IMR-90 (cell line): ENCODE measurements at regions not wholly inside any gene's neighbourhood (a gene's known extent, or its start where the extent isn't known, plus 50 kb on each side); places are given as distances from the start of the nearest gene placed in this dataset.

Experiments used
- BHLHE40 ChIP-seq: fragments of 150-350 bp; IDR thresholded peaks from 2 replicates; pipeline ENCODE4 v1.6.1; 2016; ENCODE audit warnings: mild to moderate bottlenecking, low read depth, low read length
- CEBPB ChIP-seq: IDR thresholded peaks from 2 replicates; pipeline ENCODE4 v1.6.1; 2012; ENCODE audit warnings: low read depth, low read length, improper control_type of control experiment
- FOS ChIP-seq: fragments of 150-350 bp; IDR thresholded peaks from 2 replicates; pipeline ENCODE4 v1.6.1; 2016; ENCODE audit warnings: low read depth, low read length
- MAFK ChIP-seq: IDR thresholded peaks from 2 replicates; pipeline ENCODE4 v1.6.1; 2012; ENCODE audit warnings: low read depth, low read length, improper control_type of control experiment
- MAZ ChIP-seq: IDR thresholded peaks from 2 replicates; pipeline ENCODE4 v1.6.1; 2012; ENCODE audit warnings: low read depth, mild to moderate bottlenecking, low read length, improper control_type of control experiment, moderate library complexity, borderline replicate concordance
- MXI1 ChIP-seq: IDR thresholded peaks from 2 replicates; pipeline ENCODE4 v1.6.1; 2012; ENCODE audit warnings: low read depth, mild to moderate bottlenecking, low read length, moderate library complexity, borderline replicate concordance
- POLR2A ChIP-seq: IDR thresholded peaks from 2 replicates; pipeline ENCODE4 v1.6.1; 2012; ENCODE audit warnings: mild to moderate bottlenecking, low read depth, low read length
- RAD21 ChIP-seq: IDR thresholded peaks from 2 replicates; pipeline ENCODE4 v1.6.1; 2012; ENCODE audit warnings: low read length, improper control_type of control experiment
- RCOR1 ChIP-seq: IDR thresholded peaks from 2 replicates; pipeline ENCODE4 v1.6.1; 2012; ENCODE audit warnings: mild to moderate bottlenecking, low read length, improper control_type of control experiment; ENCODE audit not compliant: insufficient replicate concordance
- RFX5 ChIP-seq: IDR thresholded peaks from 2 replicates; pipeline ENCODE4 v1.8.0; 2012; ENCODE audit warnings: low read depth, mild to moderate bottlenecking, low read length, moderate library complexity
- SMC3 ChIP-seq: fragments of 150-350 bp; IDR thresholded peaks from 2 replicates; pipeline ENCODE4 v1.6.1; 2016; ENCODE audit warnings: low read depth, mild to moderate bottlenecking, antibody characterized with exemption, low read length, moderate library complexity
- TF ChIP-seq, protein P1 (sequence below): conservative IDR thresholded peaks from 2 replicates; pipeline ENCODE4 v1.5.1; 2012; ENCODE audit warnings: mild to moderate bottlenecking, low read depth, low read length, improper control_type of control experiment
- TF ChIP-seq, protein P2 (sequence below): fragments of 150-350 bp; IDR thresholded peaks from 2 replicates; pipeline ENCODE4 v1.6.1; 2016; ENCODE audit warnings: low read depth, mild to moderate bottlenecking, low read length, moderate library complexity, borderline replicate concordance
- TF ChIP-seq, protein P3 (sequence below): fragments of 150-350 bp; IDR thresholded peaks from 2 replicates; pipeline ENCODE4 v1.6.1; 2017; ENCODE audit warnings: mild to moderate bottlenecking, antibody characterized with exemption, low read length, low read depth

DNA sequence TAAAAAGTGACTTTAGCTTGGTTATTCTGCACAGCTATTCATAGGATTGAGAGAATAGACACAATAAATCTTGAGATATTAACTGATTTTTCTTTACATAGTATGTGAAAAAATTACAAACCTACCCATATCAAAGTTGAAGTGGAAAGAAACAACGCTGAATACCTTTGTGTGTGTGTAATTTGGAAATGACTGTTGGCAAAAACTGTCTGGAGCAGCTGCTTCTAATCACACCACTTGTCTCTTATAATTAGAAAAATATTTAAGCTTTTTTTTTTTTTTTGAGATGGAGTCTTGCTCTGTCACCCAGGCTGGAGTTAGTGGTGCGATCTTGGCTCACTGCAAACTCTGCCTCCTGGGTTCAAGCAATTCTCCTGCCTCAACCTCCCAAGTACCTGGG lies 110.8 kb upstream of the POC5 start:
- TF ChIP-seq RCOR1 (no peak), BHLHE40 (no peak), POLR2A (no peak), RAD21 (no peak), MAZ (no peak), RFX5 (no peak), MAFK (no peak), MXI1 (no peak), FOS (no peak), SMC3 (no peak), CEBPB (no peak)
- TF ChIP-seq, protein P1, sequence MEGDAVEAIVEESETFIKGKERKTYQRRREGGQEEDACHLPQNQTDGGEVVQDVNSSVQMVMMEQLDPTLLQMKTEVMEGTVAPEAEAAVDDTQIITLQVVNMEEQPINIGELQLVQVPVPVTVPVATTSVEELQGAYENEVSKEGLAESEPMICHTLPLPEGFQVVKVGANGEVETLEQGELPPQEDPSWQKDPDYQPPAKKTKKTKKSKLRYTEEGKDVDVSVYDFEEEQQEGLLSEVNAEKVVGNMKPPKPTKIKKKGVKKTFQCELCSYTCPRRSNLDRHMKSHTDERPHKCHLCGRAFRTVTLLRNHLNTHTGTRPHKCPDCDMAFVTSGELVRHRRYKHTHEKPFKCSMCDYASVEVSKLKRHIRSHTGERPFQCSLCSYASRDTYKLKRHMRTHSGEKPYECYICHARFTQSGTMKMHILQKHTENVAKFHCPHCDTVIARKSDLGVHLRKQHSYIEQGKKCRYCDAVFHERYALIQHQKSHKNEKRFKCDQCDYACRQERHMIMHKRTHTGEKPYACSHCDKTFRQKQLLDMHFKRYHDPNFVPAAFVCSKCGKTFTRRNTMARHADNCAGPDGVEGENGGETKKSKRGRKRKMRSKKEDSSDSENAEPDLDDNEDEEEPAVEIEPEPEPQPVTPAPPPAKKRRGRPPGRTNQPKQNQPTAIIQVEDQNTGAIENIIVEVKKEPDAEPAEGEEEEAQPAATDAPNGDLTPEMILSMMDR, result no peak
- TF ChIP-seq, protein P2, sequence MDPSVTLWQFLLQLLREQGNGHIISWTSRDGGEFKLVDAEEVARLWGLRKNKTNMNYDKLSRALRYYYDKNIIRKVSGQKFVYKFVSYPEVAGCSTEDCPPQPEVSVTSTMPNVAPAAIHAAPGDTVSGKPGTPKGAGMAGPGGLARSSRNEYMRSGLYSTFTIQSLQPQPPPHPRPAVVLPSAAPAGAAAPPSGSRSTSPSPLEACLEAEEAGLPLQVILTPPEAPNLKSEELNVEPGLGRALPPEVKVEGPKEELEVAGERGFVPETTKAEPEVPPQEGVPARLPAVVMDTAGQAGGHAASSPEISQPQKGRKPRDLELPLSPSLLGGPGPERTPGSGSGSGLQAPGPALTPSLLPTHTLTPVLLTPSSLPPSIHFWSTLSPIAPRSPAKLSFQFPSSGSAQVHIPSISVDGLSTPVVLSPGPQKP, result no peak
- TF ChIP-seq, protein P3, sequence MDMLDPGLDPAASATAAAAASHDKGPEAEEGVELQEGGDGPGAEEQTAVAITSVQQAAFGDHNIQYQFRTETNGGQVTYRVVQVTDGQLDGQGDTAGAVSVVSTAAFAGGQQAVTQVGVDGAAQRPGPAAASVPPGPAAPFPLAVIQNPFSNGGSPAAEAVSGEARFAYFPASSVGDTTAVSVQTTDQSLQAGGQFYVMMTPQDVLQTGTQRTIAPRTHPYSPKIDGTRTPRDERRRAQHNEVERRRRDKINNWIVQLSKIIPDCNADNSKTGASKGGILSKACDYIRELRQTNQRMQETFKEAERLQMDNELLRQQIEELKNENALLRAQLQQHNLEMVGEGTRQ, result no peak
